ENCODE measurements at regions not wholly inside any gene's neighbourhood (a gene's known extent, or its start where the extent isn't known, plus 50 kb on each side); places are given as distances from the start of the nearest gene placed in this dataset.

GRCh38 chr13:56335775-56336174 is 804.9 kb upstream of the PRR20A start:
- TF ChIP-seq PKNOX1 (IDR thresholded peaks at IDR 0.05) (no peak), FOXM1 (IDR thresholded peaks at IDR 0.05; ENCODE audit: borderline replicate concordance) (no peak), BHLHE40 (IDR thresholded peaks at IDR 0.05; ENCODE audit: borderline replicate concordance) (no peak), FOXK2 (IDR thresholded peaks at IDR 0.05) (no peak), TARDBP (IDR thresholded peaks at IDR 0.05) (no peak)
